ENCODE measurements at regions not wholly inside any gene's neighbourhood (a gene's known extent, or its start where the extent isn't known, plus 50 kb on each side); places are given as distances from the start of the nearest gene placed in this dataset.

- TF ChIP-seq POLR2AphosphoS5 (IDR thresholded peaks at IDR 0.05) (no peak), EP300 (IDR thresholded peaks at IDR 0.05; ENCODE audit: low read depth) (no peak), POLR2A (IDR thresholded peaks at IDR 0.05) (no peak)
- WGBS, 2 donors (ENCODE audit: low coverage in 1 of 2): 91 to 96% methylated on average over 4 of the region's 4 CpGs
- no peaks in the 10 kb centered on the region for H3K36me3 ChIP-seq
- no peak overlapping the region for H3K27ac ChIP-seq
- H3K9me3 ChIP-seq: no peaks in the 10 kb centered on the region
- H3K4me1 ChIP-seq: peaks cover 0 to 9% (median 7%) of the 10 kb centered on the region in 4 donors
- no peak overlapping the region for H3K4me3 ChIP-seq
- no peaks in the 10 kb centered on the region for H3K27me3 ChIP-seq
- intact Hi-C loops (cut with DNase I; ENCODE audit: low total_unique reads): no loop called here
- in situ Hi-C loops (cut with MboI; ENCODE audit: low pct_ligation_motif_present in 1 of 4, low pct_unique_long_range_greater_than_20kb in 1 of 4, low sequenced_read_pairs in 3 of 4): no loop called here
- DNase-seq: no peak
These were observed 186.7 kb upstream of the ELL2 start for GRCh38 chr5:96148376-96148775.

GRCh38 chr5:96147866-96148265 lies 186.2 kb upstream of the ELL2 start:
- peaks cover 0 to 15% (median 12%) of the 10 kb centered on the region in 4 donors for H3K4me1 ChIP-seq
- no peak overlapping the region for H3K4me3 ChIP-seq
- no peaks in the 10 kb centered on the region for H3K27me3 ChIP-seq
- H3K9me3 ChIP-seq: no peaks in the 10 kb centered on the region
- in situ Hi-C loops (cut with MboI; ENCODE audit: low pct_ligation_motif_present in 1 of 4, low pct_unique_long_range_greater_than_20kb in 1 of 4, low sequenced_read_pairs in 3 of 4) (no loop called here), intact Hi-C loops (cut with DNase I; ENCODE audit: low total_unique reads) (no loop called here)
- no peak for DNase-seq
- H3K36me3 ChIP-seq: no peaks in the 10 kb centered on the region
- TF ChIP-seq CTCF (IDR thresholded peaks at IDR 0.05) (no peak), POLR2A (IDR thresholded peaks at IDR 0.05) (no peak), POLR2AphosphoS5 (IDR thresholded peaks at IDR 0.05) (no peak), EP300 (IDR thresholded peaks at IDR 0.05; ENCODE audit: low read depth) (no peak)
- no peak overlapping the region for H3K27ac ChIP-seq
- 98 to 100% methylated on average over 2 of the region's 2 CpGs for WGBS, 2 donors (ENCODE audit: low coverage in 1 of 2)

GRCh38 chr5:96146675-96147074 lies 185.0 kb upstream of the ELL2 start:
- no peaks in the 10 kb centered on the region for H3K27me3 ChIP-seq
- intact Hi-C loops (cut with DNase I; ENCODE audit: low total_unique reads): no loop called here
- H3K4me3 ChIP-seq: no peak overlapping the region
- no peaks in the 10 kb centered on the region for H3K36me3 ChIP-seq
- H3K27ac ChIP-seq: no peak overlapping the region
- in situ Hi-C loops (cut with MboI; ENCODE audit: low pct_ligation_motif_present in 1 of 4, low pct_unique_long_range_greater_than_20kb in 1 of 4, low sequenced_read_pairs in 3 of 4): no loop called here
- peaks cover 0 to 26% (median 17%) of the 10 kb centered on the region in 4 donors for H3K4me1 ChIP-seq
- no peak for TF ChIP-seq POLR2AphosphoS5 (IDR thresholded peaks at IDR 0.05)
- no peaks in the 10 kb centered on the region for H3K9me3 ChIP-seq
- WGBS, 2 donors (ENCODE audit: low coverage in 1 of 2): 55 to 79% methylated on average over 2 of the region's 2 CpGs
- no peak for DNase-seq

GRCh38 chr5:96144289-96144688 lies 182.6 kb upstream of the ELL2 start:
- 34 to 69% methylated on average over 3 of the region's 3 CpGs for WGBS, 2 donors (ENCODE audit: low coverage in 1 of 2)
- Histone ChIP-seq H3K9me3 (no peaks in the 10 kb centered on the region), H3K27me3 (no peaks in the 10 kb centered on the region), H3K4me3 (no peak overlapping the region), H3K36me3 (no peaks in the 10 kb centered on the region), H3K27ac (no peak overlapping the region), H3K4me1 (peaks cover 0 to 27% (median 17%) of the 10 kb centered on the region in 4 donors)
- in situ Hi-C loops (cut with MboI; ENCODE audit: low pct_ligation_motif_present in 1 of 4, low pct_unique_long_range_greater_than_20kb in 1 of 4, low sequenced_read_pairs in 3 of 4): no loop called here
- DNase-seq: peak; percentile 22
- intact Hi-C loops (cut with DNase I; ENCODE audit: low total_unique reads): no loop called here
- TF ChIP-seq CTCF (IDR thresholded peaks at IDR 0.05) (no peak), POLR2AphosphoS5 (IDR thresholded peaks at IDR 0.05) (no peak), EP300 (IDR thresholded peaks at IDR 0.05; ENCODE audit: low read depth) (no peak), POLR2A (IDR thresholded peaks at IDR 0.05) (no peak)

GRCh38 chr5:96143450-96143849 lies 181.8 kb upstream of the ELL2 start:
- in situ Hi-C loops (cut with MboI; ENCODE audit: low pct_ligation_motif_present in 1 of 4, low pct_unique_long_range_greater_than_20kb in 1 of 4, low sequenced_read_pairs in 3 of 4): no loop called here
- peak overlapping the region in 2 of 4 donors; percentile 57 to 61 for H3K27ac ChIP-seq
- no peaks in the 10 kb centered on the region for H3K27me3 ChIP-seq
- no peak overlapping the region for H3K4me3 ChIP-seq
- H3K9me3 ChIP-seq: no peaks in the 10 kb centered on the region
- intact Hi-C loops (cut with DNase I; ENCODE audit: low total_unique reads): no loop called here
- 20 to 43% methylated on average over 2 of the region's 2 CpGs for WGBS, 2 donors (ENCODE audit: low coverage in 1 of 2)
- no peaks in the 10 kb centered on the region for H3K36me3 ChIP-seq
- DNase-seq: no peak
- H3K4me1 ChIP-seq: peaks cover 0 to 27% (median 17%) of the 10 kb centered on the region in 4 donors
- TF ChIP-seq CTCF (IDR thresholded peaks at IDR 0.05): no peak
